Large intestine (tissue), 3 donors: ENCODE measurements at regions not wholly inside any gene's neighbourhood (a gene's known extent, or its start where the extent isn't known, plus 50 kb on each side); places are given as distances from the start of the nearest gene placed in this dataset.

Source experiments
- DNase-seq, 2 donors: peaks; one replicate each; pipeline versions ENCODE4 v3.0.0 to v3.0.0-alpha.2; 2013
- H3K27ac ChIP-seq: one replicate; pipeline ENCODE4 v1.5.1; 2013; ENCODE audit warnings: low read length
- H3K27me3 ChIP-seq: 2 replicates; pipeline ENCODE4 v1.6.1; 2013; ENCODE audit warnings: low read length; ENCODE audit not compliant: control insufficient read depth, insufficient read depth
- H3K36me3 ChIP-seq: 2 replicates; pipeline ENCODE4 v1.6.1; 2013; ENCODE audit warnings: low read length; ENCODE audit not compliant: control insufficient read depth, insufficient read depth
- H3K4me1 ChIP-seq: one replicate; pipeline ENCODE4 v1.6.1; 2013; ENCODE audit warnings: low read length; ENCODE audit not compliant: control insufficient read depth, insufficient read depth
- H3K4me3 ChIP-seq: one replicate; pipeline ENCODE4 v1.5.1; 2013; ENCODE audit warnings: low read length
- H3K9me3 ChIP-seq: one replicate; pipeline ENCODE4 v1.6.1; 2013; ENCODE audit warnings: mild to moderate bottlenecking, low read depth, low read length, moderate library complexity; ENCODE audit not compliant: control insufficient read depth
- WGBS: methylation state at CpG from one replicate; pipeline ENCODE4 v1.1.5; 2013; ENCODE audit warnings: low lambda C conversion rate; ENCODE audit not compliant: insufficient coverage; 5-methylcytosine and 5-hydroxymethylcytosine counted together

- no peak for DNase-seq
- no peak overlapping the region for H3K4me3 ChIP-seq
- H3K27me3 ChIP-seq, result no peaks in the 10 kb centered on the region
- no peaks in the 10 kb centered on the region for H3K36me3 ChIP-seq
- peaks cover 11% of the 10 kb centered on the region for H3K9me3 ChIP-seq
- H3K27ac ChIP-seq, result no peak overlapping the region
- WGBS, result no CpG with 5 or more reads among the region's 7 CpGs
- H3K4me1 ChIP-seq, result no peaks in the 10 kb centered on the region
Measured at GRCh38 chr2:187001248-187001647, 152.3 kb upstream of the ZSWIM2 start.

GRCh38 chr2:186995092-186995491 lies 146.1 kb upstream of the ZSWIM2 start:
- WGBS, result 80% methylated on average over 1 of the region's 2 CpGs
- DNase-seq, result no peak
- Histone ChIP-seq H3K4me3 (no peak overlapping the region), H3K9me3 (no peaks in the 10 kb centered on the region), H3K4me1 (no peaks in the 10 kb centered on the region), H3K27me3 (no peaks in the 10 kb centered on the region), H3K27ac (no peak overlapping the region), H3K36me3 (no peaks in the 10 kb centered on the region)

- no peaks in the 10 kb centered on the region for H3K4me1 ChIP-seq
- no peaks in the 10 kb centered on the region for H3K9me3 ChIP-seq
- no peak overlapping the region for H3K4me3 ChIP-seq
- no peaks in the 10 kb centered on the region for H3K36me3 ChIP-seq
- 40% methylated on average over 1 of the region's 2 CpGs for WGBS
- no peaks in the 10 kb centered on the region for H3K27me3 ChIP-seq
- no peak for DNase-seq
- no peak overlapping the region for H3K27ac ChIP-seq
Measured at GRCh38 chr2:186992597-186992996, 143.6 kb upstream of the ZSWIM2 start.

GRCh38 chr2:186991766-186992417 lies 142.9 kb upstream of the ZSWIM2 start:
- Histone ChIP-seq H3K4me3 (no peak overlapping the region), H3K9me3 (no peaks in the 10 kb centered on the region), H3K4me1 (no peaks in the 10 kb centered on the region), H3K36me3 (no peaks in the 10 kb centered on the region), H3K27me3 (no peaks in the 10 kb centered on the region), H3K27ac (no peak overlapping the region)
- 100% methylated on average over 2 of the region's 4 CpGs for WGBS
- DNase-seq, result no peak

DNA sequence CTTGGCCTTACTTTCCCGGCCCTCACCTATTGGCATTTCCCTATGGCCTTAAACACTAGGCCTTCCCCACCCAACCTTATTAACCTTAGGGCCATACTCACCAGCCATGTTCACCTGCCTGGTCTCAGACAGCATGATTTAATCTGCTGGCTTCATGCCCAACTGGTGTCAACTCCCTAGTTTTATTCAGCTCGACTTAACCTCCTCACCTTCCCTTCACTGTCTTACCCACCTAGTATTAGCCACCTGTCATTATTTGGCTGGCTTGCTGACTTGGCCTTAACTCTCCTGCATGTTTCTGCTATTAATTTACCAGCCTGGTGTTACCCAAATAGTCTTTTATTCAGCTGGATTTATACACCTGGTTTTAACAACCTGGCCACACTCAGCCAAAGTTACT lies 136.0 kb upstream of the ZSWIM2 start:
- no peaks in the 10 kb centered on the region for H3K36me3 ChIP-seq
- no peak for DNase-seq
- H3K9me3 ChIP-seq, result no peaks in the 10 kb centered on the region
- H3K27ac ChIP-seq, result no peak overlapping the region
- H3K4me3 ChIP-seq, result no peak overlapping the region
- 75% methylated on average over 1 of the region's 2 CpGs for WGBS
- no peaks in the 10 kb centered on the region for H3K4me1 ChIP-seq
- no peaks in the 10 kb centered on the region for H3K27me3 ChIP-seq

- Histone ChIP-seq H3K9me3 (no peaks in the 10 kb centered on the region), H3K36me3 (no peaks in the 10 kb centered on the region), H3K27ac (no peak overlapping the region), H3K27me3 (no peaks in the 10 kb centered on the region), H3K4me1 (no peaks in the 10 kb centered on the region), H3K4me3 (no peak overlapping the region)
- no peak for DNase-seq
- WGBS, result no CpG with 5 or more reads among the region's 3 CpGs
Measured at GRCh38 chr2:186984481-186984880, 135.5 kb upstream of the ZSWIM2 start.

DNA sequence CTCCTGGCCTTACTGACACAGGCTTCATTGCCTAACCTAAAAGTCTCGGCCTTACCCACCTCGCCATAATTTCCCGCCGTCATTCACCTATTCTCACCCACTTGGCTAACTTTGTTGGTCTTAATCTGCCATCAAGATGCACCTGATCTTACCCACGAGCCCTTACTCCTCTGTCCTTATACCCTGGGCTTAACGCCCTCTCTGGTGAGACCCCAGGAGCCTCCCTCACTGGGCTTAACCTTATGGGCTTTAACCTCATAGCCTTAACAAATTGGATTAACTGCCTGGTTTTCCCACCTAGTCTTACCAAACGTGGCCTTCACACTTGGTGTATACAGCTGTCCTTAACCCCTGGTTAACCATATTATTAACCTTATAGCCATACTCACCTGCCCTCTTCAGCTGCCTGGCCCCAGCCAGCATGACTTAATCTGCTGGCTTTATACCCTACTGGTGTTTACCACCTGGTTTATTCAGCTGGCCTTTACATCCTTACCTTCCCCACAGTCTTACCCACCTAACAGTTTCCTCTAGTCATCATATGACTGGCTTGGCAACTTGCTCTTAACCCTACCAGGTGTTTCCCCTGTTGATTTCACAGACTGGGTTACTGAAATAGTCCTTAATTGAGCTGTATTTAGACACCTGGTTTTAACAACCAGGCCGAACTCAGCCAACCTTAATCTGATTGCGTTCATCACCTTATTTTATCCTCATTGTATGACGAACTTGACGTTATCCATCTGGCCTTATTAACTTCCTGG lies 132.0 kb upstream of the ZSWIM2 start:
- no peaks in the 10 kb centered on the region for H3K9me3 ChIP-seq
- 96% methylated on average over 7 of the region's 11 CpGs for WGBS
- no peaks in the 10 kb centered on the region for H3K4me1 ChIP-seq
- no peaks in the 10 kb centered on the region for H3K36me3 ChIP-seq
- H3K27ac ChIP-seq, result no peak overlapping the region
- no peaks in the 10 kb centered on the region for H3K27me3 ChIP-seq
- DNase-seq, result no peak
- H3K4me3 ChIP-seq, result no peak overlapping the region

DNA sequence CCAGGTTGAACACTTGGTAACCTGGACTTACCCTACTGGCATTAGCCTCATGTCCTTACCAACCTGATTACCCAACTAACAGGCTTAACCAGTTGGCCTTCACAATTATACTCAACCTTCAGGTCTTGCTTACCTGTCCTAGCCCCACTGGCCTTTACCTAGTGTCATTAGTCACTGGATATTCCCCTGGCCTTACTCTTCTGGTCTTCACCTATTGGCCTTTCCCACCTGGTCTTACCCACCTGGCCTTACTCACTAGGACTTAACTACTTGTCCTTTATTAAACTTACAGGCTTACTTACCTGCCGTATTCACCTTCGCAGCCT lies 131.1 kb upstream of the ZSWIM2 start:
- H3K4me3 ChIP-seq, result no peak overlapping the region
- no peak for DNase-seq
- H3K27me3 ChIP-seq, result no peaks in the 10 kb centered on the region
- H3K36me3 ChIP-seq, result no peaks in the 10 kb centered on the region
- no peak overlapping the region for H3K27ac ChIP-seq
- no peaks in the 10 kb centered on the region for H3K9me3 ChIP-seq
- no CpG with 5 or more reads among the region's 2 CpGs for WGBS
- no peaks in the 10 kb centered on the region for H3K4me1 ChIP-seq

DNA sequence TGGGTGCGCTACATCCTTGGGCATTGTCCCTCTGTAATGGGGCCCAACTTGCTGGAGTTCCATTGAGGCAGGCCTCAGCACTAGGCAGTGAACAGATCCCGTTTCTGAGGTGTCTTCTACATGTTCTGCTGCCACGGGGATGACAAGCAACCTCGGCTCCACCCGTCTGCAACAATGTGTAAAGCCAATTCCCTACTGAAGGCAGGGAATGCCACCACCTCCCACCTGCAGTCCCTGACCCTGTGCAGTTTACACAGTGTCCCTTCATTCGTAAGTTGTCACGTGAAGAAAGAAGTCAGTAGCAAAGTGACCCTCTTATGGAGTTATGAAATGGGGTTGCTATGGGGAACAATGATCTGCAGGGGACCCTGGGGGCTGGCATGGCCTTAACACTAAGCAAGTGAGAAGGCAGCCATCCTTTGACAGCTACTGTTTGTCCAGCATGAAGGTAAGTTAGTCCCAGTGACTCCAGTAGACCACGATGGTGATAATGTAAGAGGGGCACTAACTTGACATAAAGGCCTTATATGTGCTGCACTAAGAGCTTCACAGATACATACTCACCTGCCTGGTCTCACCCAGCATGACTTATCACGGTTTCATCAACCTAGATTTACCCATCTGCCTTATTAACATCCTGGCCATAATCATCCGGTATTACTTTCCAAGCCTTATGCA lies 130.6 kb upstream of the ZSWIM2 start:
- no peaks in the 10 kb centered on the region for H3K4me1 ChIP-seq
- H3K36me3 ChIP-seq, result no peaks in the 10 kb centered on the region
- H3K27me3 ChIP-seq, result no peaks in the 10 kb centered on the region
- H3K9me3 ChIP-seq, result no peaks in the 10 kb centered on the region
- DNase-seq, result no peak
- no peak overlapping the region for H3K4me3 ChIP-seq
- 100% methylated on average over 1 of the region's 10 CpGs for WGBS
- no peak overlapping the region for H3K27ac ChIP-seq

- no peak overlapping the region for H3K27ac ChIP-seq
- H3K4me1 ChIP-seq, result no peaks in the 10 kb centered on the region
- no peaks in the 10 kb centered on the region for H3K36me3 ChIP-seq
- no CpG with 5 or more reads among the region's 3 CpGs for WGBS
- no peak overlapping the region for H3K4me3 ChIP-seq
- H3K27me3 ChIP-seq, result no peaks in the 10 kb centered on the region
- no peaks in the 10 kb centered on the region for H3K9me3 ChIP-seq
- no peak for DNase-seq
Measured at GRCh38 chr2:186977433-186978045, 128.6 kb upstream of the ZSWIM2 start.
